ENCODE measurements at regions not wholly inside any gene's neighbourhood (a gene's known extent, or its start where the extent isn't known, plus 50 kb on each side); places are given as distances from the start of the nearest gene placed in this dataset.

- TF ChIP-seq EZH2 (IDR thresholded peaks at IDR 0.05; ENCODE audit: borderline replicate concordance): no peak
- no peak for TF ChIP-seq CTCF (IDR thresholded peaks at IDR 0.05; ENCODE audit: poor library complexity)
Measured at GRCh38 chr12:13496111-13496510, 299.6 kb downstream of the EMP1 start.
